Retina (tissue), 1 donor: ENCODE measurements at regions not wholly inside any gene's neighbourhood (a gene's known extent, or its start where the extent isn't known, plus 50 kb on each side); places are given as distances from the start of the nearest gene placed in this dataset.

ENCODE experiments used
- DNase-seq: peaks from one replicate; pipeline ENCODE4 v3.0.0-alpha.2; 2016

DNA sequence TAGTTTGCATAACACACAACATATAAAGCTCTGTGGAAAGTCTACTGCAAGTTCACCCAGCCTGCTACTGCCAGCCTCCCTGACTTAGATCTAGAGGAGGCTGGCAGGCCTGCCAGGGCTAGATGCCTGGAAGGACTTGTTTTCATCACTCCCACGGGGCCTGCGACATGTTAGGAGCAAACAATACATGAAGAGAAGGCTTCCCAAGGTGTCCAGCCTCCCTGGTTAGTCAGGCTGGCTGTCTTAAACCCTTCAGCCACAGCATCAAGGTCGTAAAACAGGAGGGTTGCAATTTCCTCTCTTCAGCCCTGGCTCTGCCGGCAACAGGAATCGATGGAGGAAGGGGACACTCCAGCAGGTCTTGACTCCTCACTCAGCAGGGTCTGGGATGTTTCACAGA is 104.5 kb downstream of the NGF start:
- no peak for DNase-seq

DNA sequence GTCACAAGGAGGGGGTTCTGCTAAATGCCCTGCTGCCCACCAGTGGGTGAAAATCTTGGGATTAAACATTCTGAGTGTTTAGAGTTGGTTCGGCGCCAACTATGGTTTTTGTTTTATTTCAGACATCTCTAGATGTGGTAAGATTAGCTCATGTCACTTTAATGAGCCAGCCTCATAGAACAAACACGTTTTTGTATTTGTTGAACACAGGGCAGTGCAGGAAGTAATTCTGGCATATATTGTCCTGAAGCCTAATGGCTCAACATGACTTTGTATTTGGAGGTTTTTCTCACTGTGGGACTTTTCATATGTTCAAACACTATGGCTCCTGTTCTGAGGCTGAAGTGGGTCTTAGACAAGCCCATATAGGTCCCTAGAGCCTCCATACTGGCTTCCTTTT is 107.8 kb downstream of the NGF start:
- DNase-seq: no peak

DNA sequence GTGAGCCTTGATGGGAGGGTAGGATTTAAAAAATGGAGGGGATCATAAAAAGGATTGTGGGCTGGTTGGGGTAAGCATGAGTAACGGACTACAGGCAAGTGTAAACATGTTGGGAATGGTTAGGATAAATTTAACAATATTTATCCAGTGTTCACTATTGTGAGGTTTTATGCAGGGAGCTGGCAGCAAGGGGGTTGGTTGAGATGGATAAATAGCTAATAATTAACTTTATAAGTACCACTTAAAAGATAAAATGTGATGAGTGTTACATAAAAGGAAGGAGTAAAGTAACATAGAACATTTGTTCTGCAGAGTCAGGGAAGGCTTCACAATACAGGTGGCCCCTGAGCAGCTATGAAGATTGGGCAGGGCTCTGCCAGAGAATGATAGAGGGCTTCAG is 109.0 kb downstream of the NGF start:
- DNase-seq: no peak

DNA sequence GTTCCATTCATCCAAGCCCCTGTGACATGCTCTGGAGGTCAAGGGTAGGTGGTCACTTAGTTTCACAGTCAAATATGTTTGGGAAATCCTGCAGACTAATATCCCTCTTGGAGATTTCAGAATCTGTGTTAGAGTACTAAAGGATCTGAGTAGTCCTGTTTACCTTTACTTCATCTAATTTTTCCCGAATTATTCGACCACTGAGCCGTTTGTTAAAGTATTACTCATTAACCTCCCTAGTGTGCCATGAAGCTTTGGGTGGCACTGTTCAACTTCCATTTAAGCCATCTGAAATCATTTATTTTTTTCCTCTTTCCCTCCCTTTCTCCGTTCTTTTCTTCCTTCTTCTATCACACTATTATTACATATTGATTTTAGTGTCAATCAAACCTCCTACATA is 109.9 kb downstream of the NGF start:
- DNase-seq: no peak

DNA sequence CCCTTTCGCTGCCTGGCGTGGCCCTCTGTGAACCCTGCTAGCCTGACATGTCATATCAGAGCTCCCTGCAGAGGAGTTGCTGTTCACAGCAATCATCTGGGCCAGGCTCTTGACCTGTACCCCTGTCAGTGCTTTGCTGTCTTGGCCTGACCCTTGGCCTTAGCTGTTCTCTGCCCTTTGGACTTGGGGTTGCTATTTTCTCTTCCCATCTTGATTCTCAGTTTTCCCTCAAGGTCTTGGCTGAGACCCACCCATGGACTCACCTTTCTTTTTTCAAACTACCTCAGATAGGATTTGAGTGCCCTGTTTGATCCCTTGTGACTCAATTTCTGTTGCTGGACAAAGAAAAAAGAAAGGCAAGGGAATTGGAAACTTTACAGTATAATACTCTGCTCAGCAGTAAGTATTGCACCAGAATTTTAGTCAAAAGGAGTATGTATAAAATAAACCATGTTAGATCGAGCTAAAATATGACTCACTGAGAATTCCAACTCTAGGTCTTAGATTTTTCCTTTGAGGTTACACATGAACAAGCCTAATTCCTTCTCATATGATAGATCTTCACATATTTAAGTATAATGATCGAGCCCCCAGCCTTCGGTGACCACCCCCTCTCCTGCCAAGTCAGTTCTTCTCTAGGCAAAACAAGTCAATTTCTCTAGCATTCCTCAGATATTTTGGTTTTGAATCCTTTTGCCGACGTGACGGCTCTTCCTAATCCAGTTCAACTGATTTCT is 110.5 kb downstream of the NGF start:
- no peak for DNase-seq

- no peak for DNase-seq
Measured at GRCh38 chr1:115225993-115226685, 111.9 kb downstream of the NGF start.

- DNase-seq: no peak
Measured at GRCh38 chr1:115224636-115225035, 113.4 kb downstream of the NGF start.

DNA sequence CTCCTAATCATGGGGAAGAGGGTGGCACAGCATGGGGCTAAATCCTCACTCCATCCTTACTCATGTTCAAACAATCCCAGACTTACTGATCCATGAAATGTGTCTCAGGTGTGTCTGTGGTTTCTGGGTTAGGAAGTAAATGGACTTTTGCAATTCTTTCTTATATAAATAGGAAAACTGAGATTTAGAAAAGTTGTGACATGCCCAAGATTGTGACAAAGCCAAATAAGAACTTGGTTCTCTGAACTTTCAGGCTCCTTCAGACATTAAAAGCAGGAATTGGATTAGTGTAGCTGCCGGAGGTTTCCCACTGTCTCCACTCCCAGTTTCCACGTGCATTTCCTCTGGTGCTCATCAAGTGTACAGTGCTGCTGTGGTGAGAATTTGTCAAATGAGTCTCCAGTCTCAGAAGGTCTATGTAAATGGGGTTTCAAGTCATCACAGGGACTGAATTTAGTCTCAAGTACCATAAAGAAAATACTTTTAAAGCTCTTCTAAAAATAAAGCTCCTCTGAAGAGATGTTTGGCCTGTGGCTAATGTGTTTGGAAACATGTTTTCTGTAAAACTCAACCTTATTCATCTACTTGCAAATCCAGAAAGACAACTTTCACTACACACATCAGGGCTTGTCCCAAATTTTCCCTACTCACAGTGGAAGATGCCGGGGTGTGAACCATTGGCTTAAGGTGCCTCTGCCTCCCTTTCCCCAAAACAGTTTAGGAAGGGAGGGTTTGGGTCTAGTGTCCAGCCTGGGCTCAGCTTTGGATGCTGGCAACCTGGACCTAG is 115.2 kb downstream of the NGF start:
- DNase-seq: no peak

DNA sequence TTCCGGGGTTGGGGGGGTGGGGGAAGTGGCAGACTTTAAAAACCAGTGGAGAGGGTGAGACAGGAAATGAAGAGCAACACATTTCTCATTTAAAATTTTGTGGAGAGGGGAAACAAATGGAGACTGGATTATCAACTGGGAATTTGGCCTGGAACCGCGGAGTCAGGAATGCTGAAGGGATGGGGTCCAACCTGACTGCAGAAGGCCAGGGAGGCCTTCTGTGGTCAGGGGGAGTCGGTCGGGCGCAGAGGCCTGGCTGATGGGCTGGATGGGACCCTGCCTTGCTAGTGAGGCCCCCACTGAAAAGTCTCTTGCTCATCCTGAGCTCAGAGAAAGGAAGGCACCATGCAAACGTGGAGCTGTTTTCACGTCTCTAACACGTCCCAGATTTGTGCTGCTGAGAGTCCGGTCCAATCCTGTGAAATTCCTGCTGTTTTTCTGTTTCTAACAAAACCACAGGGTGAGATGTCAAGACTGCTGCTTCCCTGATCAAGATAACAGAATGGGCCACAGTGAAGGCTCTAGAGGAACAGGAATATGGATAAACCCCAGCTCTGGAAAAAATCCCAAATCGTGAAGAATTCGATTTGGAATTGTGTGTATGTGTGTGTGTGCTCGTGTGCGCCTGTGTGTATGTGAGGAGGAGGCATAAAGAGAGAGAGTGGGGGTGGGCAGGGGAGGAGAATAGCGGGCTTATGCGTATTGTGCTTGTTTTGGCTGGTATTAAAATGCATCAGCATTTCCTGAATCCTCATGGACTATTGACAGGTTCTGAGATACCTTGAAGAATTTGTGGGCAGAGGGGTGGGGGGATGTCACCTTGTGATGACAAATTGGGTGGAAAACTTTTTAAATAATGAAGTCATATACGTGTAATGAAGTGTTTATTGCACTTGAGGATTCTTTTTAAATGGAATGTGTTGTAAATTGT is 117.4 kb downstream of the NGF start:
- DNase-seq: no peak

- DNase-seq: no peak
Measured at GRCh38 chr1:115219927-115220326, 118.1 kb downstream of the NGF start.

DNA sequence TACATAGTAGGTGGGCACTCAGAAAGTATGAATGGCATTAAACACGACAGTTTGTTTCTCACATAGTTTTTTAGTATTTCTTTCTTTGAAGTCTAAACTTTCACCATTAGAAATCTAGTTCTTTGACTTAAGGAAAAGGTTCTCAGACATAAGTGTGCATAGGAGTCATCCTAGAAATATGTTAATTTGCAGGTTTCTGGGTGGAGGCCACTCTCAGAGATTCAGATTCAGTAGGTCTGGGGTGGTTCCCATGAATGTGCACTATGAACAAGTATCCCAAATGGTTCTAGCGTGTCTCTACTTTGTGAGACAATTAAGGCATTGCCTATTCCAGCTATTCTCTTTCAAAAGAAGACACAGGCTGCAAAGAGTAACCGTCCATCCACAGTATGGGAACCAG is 119.3 kb downstream of the NGF start:
- DNase-seq: no peak

DNA sequence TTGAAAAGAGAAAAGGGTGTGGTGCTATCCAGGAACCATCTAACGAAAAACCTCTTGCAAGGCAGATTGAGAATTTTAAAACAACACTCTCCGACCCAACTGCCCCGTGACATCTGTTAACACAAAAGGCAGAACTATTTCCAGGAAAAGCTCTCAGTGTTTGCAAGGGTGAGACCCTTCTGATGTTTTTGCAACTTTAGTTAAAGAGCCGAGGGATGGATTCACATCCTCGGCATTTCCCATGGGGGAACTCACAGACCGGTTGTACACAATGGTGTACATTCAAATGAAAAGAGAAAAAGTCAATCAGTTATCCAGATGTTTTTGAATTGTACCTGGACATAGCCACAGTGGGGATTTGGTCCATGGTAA is 120.0 kb downstream of the NGF start:
- DNase-seq: no peak

DNA sequence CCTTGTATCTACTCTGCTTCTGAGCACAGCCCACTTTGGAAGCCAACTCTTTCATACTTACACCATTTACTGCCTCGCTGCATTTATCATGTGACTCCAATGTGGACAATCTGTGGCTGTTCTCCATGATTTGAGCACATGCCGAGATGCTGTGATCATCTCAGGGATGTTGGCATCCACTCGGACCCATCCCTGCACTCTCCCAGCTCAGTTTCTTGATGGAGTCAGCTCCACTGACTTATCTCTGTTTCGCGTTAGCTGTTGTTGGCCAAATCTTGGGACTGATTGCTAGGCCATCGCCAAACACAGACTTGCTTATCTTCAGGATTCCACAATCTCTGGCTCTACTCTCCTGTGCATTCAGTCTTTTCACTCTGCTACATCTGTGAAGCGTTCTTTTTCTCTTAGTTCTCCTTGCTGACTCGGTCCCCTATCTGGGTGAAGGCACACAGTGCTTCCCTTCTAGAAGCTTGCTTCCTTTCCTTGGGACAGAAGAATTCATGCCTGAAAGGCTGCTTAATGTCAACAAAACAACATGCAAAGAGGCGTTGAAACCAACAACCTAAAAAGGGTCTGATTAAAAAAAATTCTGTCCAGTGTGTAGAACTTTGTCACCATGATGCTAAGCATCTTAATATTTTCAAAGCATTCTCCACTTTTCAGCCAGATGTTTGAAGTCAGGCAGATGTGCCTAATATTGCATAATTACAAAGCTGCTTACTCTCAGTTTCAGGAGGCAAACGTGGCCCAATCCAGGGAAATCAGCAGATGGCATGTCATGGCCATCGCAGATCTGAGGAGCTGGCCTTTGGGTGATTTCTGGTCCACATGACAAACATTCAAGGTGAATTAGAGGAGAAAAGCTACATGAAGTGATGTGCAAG is 120.7 kb downstream of the NGF start:
- DNase-seq: no peak

GRCh38 chr1:115215703-115216521 is 122.1 kb downstream of the NGF start:
- no peak for DNase-seq

GRCh38 chr1:115215110-115215509 is 122.9 kb downstream of the NGF start:
- no peak for DNase-seq

DNA sequence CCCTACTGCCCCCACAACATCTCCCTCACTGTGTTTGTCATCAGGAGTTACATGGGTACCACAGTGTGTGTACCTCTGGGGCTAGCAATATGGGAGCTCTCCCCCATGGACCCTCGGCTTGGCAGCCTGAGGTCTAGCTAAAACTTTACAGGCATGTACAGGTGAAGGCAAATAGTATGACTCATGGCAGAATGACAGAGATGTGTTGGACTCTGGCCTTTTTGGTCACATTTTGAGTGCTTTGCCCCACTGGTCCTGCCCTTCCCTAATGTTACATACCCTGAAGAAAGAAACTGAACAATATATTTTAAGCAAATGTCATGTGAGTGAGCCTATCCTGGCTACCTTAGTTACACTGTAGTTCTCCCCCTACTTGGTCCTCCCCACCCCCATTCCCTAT is 124.0 kb downstream of the NGF start:
- no peak for DNase-seq

DNA sequence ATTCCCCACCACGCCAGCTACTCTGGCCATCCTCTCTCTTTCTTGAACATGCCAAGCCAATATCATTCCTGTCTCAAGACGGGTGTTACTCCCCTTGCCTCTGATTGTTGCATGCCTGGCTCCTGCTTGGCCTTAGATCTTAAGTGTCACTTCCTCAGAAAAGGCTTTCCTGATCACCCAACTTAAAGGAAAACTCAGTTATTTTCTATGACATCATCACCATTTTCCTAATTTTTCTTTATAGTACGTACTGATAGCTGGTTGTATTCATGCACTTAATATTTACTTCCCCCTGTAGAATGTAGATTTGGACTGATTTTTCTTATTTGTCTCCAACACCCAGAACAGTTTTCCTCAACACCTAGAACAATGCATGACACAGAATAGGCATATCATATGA is 123.8 kb upstream of the TSPAN2 start:
- DNase-seq: no peak

- no peak for DNase-seq
Measured at GRCh38 chr1:115211071-115211745, 121.9 kb upstream of the TSPAN2 start.

- no peak for DNase-seq
Measured at GRCh38 chr1:115210302-115210711, 121.0 kb upstream of the TSPAN2 start.

- DNase-seq: no peak
Measured at GRCh38 chr1:115204513-115204912, 115.2 kb upstream of the TSPAN2 start.
